A673 (cell line): ENCODE measurements at regions not wholly inside any gene's neighbourhood (a gene's known extent, or its start where the extent isn't known, plus 50 kb on each side); places are given as distances from the start of the nearest gene placed in this dataset.

Experiments
- CTCF ChIP-seq: fragments of 300-800, 200-600 bp; sonication (generic); conservative IDR thresholded peaks from 2 replicates; pipeline ENCODE4 v1.5.1; 2017; ENCODE audit warnings: low read depth, mild to moderate bottlenecking, antibody characterized with exemption, low read length, moderate library complexity, mixed read lengths
- EZH2 ChIP-seq: fragments of 200-600 bp; sonication (generic); IDR thresholded peaks from 2 replicates; pipeline ENCODE4 v1.6.1; 2017; ENCODE audit warnings: borderline replicate concordance, low read depth, mild to moderate bottlenecking, mixed read lengths, antibody characterized with exemption, low read length; ENCODE audit not compliant: poor library complexity, severe bottlenecking

- TF ChIP-seq CTCF = no peak
- no peak for TF ChIP-seq EZH2
Measured at GRCh38 chr18:40937386-40937785, 1017.6 kb upstream of the PIK3C3 start.
